MM.1S (cell line): ENCODE measurements at regions not wholly inside any gene's neighbourhood (a gene's known extent, or its start where the extent isn't known, plus 50 kb on each side); places are given as distances from the start of the nearest gene placed in this dataset.

Source experiments
- CTCF ChIP-seq: fragments of 300-600 bp; sonication (generic); IDR thresholded peaks from 2 replicates; pipeline ENCODE4 v1.5.1; 2016; ENCODE audit warnings: antibody characterized with exemption, low read length, mixed read lengths
- EZH2 ChIP-seq: fragments of 300-600 bp; sonication (generic); optimal IDR thresholded peaks from 2 replicates; pipeline ENCODE3; 2017; ENCODE audit warnings: low read depth, mild to moderate bottlenecking, antibody characterized with exemption, low read length, mixed read lengths
- EZH2phosphoT487 ChIP-seq: fragments of 300-600 bp; sonication (generic); IDR thresholded peaks from 2 replicates; pipeline ENCODE4 v1.6.1; 2018; ENCODE audit warnings: antibody characterized with exemption, low read length

- TF ChIP-seq CTCF (no peak), EZH2phosphoT487 (no peak), EZH2 (no peak)
Observed at GRCh38 chr7:159249671-159250070, 105.0 kb upstream of the VIPR2 start.
